ENCODE measurements at regions not wholly inside any gene's neighbourhood (a gene's known extent, or its start where the extent isn't known, plus 50 kb on each side); places are given as distances from the start of the nearest gene placed in this dataset.

DNA sequence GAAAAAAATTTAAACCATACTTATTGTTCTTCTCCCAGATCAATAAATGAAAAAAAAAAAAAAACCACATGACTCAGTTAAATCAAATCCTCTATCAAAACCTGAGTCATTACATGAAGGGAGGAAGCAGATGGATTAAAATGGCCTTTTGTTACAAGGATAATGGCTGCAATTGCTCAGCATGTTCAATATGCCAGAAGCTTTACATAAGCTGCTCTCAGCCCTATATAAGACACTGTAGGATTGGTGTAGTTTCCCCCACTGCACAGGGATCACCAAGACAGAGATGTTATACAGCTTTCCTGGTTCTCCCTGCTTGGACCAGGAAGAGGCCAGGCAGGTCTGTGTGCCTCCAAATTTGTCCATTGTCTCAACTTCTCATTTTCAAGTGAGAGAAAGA, 101.6 kb upstream of the MAP1B start:
- Histone ChIP-seq H3K4me3 (ENCODE audit: low read depth, low read length) (no peak overlapping the region), H3K27me3 (replicated peaks; ENCODE audit: control insufficient read depth, insufficient read depth, low read length) (no peaks in the 10 kb centered on the region), H3K9me3 (no peaks in the 10 kb centered on the region), H3K36me3 (ENCODE audit: control insufficient read depth, insufficient read depth, low read length) (no peaks in the 10 kb centered on the region), H3K4me1 (no peaks in the 10 kb centered on the region)
- ChIA-PET POLR2A (no interaction called here), CTCF (no interaction called here)
- Mint-ChIP-seq H3K9me3 (ENCODE audit: unreplicated experiment) (no peaks in the 10 kb centered on the region), H3K4me1 (ENCODE audit: low read depth, unreplicated experiment) (no peaks in the 10 kb centered on the region), H3K27me3 (ENCODE audit: insufficient read depth, unreplicated experiment) (peaks cover 14% of the 10 kb centered on the region), H3K4me3 (ENCODE audit: unreplicated experiment) (no peak overlapping the region), H3K36me3 (ENCODE audit: insufficient read depth, unreplicated experiment) (no peaks in the 10 kb centered on the region), H3K27ac (ENCODE audit: unreplicated experiment) (no peak overlapping the region)
- BruUV-seq (replicated peaks) = no TSS peak
- intact Hi-C loops (cut with micrococcal nuclease; ENCODE audit: unreplicated experiment) = no loop called here
- TF ChIP-seq, protein P1, sequence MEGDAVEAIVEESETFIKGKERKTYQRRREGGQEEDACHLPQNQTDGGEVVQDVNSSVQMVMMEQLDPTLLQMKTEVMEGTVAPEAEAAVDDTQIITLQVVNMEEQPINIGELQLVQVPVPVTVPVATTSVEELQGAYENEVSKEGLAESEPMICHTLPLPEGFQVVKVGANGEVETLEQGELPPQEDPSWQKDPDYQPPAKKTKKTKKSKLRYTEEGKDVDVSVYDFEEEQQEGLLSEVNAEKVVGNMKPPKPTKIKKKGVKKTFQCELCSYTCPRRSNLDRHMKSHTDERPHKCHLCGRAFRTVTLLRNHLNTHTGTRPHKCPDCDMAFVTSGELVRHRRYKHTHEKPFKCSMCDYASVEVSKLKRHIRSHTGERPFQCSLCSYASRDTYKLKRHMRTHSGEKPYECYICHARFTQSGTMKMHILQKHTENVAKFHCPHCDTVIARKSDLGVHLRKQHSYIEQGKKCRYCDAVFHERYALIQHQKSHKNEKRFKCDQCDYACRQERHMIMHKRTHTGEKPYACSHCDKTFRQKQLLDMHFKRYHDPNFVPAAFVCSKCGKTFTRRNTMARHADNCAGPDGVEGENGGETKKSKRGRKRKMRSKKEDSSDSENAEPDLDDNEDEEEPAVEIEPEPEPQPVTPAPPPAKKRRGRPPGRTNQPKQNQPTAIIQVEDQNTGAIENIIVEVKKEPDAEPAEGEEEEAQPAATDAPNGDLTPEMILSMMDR (IDR thresholded peaks at IDR 0.05; ENCODE audit: insufficient read depth in 1 of 2, low read depth in 1 of 2, low read length in 1 of 2, severe bottlenecking in 1 of 2, unreplicated experiment in 1 of 2) = no peak
- DNase-seq = no peak

DNA sequence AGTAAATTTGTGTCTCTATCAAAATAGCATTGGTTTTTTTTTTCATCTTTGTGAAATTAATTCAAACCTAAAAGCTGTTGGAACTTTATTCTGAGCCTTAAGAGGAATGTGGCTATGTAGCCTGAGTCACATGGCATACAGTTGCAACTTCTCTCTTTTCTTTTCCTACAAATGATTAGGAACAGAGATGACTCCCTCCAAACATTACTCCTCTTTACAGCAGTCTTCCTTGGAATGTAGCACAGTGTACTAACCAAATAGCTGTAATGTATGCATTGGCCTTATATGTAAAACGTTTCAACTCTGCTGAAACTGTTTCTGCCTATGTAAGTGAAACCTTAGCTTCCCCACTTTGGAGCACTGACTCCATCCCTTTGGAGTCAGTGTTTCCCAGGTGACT, 100.9 kb upstream of the MAP1B start:
- H3K4me3 ChIP-seq (ENCODE audit: low read depth, low read length) = no peak overlapping the region
- Mint-ChIP-seq H3K27me3 (ENCODE audit: insufficient read depth, unreplicated experiment) (peaks cover 16% of the 10 kb centered on the region), H3K36me3 (ENCODE audit: insufficient read depth, unreplicated experiment) (no peaks in the 10 kb centered on the region), H3K4me3 (ENCODE audit: unreplicated experiment) (no peak overlapping the region), H3K4me1 (ENCODE audit: low read depth, unreplicated experiment) (no peaks in the 10 kb centered on the region), H3K27ac (ENCODE audit: unreplicated experiment) (no peak overlapping the region), H3K9me3 (ENCODE audit: unreplicated experiment) (no peaks in the 10 kb centered on the region)
- CTCF ChIA-PET = no interaction called here
- TF ChIP-seq, protein P1 (IDR thresholded peaks at IDR 0.05; ENCODE audit: insufficient read depth in 1 of 2, low read depth in 1 of 2, low read length in 1 of 2, severe bottlenecking in 1 of 2, unreplicated experiment in 1 of 2) = no peak
- no peak for DNase-seq
- POLR2A ChIA-PET = no interaction called here
- H3K9me3 ChIP-seq = no peaks in the 10 kb centered on the region
- no peaks in the 10 kb centered on the region for H3K4me1 ChIP-seq
- BruUV-seq (replicated peaks) = no TSS peak
- H3K36me3 ChIP-seq (ENCODE audit: control insufficient read depth, insufficient read depth, low read length) = no peaks in the 10 kb centered on the region
- intact Hi-C loops (cut with micrococcal nuclease; ENCODE audit: unreplicated experiment) = no loop called here
- H3K27me3 ChIP-seq (replicated peaks; ENCODE audit: control insufficient read depth, insufficient read depth, low read length) = no peaks in the 10 kb centered on the region

DNA sequence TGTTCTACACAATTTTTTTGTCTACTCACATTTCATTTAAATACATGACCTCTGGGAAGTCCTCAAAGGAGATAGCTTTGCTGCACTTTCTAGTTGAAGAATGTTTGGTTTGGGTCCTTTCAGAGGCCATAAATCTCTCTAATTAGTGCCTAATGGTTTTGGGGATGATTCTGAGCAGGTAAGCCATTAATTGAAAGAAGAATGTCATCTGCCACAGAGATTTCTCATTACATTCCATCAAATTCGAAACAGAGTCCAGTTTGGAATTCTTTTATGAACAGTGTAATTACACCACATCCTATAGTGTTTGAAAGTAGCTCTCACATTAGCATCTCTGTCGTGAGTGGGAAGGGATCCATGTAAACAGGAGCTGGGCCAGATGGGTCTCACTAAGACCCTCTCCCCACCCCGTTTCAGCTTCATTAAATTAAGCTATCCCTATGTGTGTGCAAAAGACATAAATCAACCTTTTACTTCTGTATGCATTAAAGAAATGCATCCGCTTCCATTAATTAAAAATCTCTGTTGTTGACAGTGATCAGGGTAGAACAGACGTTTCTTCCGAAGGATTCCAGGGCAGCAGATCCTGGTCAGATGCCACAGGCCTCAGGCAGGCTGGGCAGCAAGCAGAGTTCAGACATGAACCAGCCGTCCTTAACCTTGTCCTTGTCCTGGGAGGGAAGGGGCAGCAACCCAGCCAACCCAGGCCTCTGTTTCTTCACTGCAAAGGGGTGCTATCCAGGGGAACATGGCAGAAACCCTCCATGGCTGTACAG, 99.8 kb upstream of the MAP1B start:
- TF ChIP-seq, protein P1 (IDR thresholded peaks at IDR 0.05; ENCODE audit: insufficient read depth in 1 of 2, low read depth in 1 of 2, low read length in 1 of 2, severe bottlenecking in 1 of 2, unreplicated experiment in 1 of 2) = no peak
- BruUV-seq (replicated peaks) = no TSS peak
- Mint-ChIP-seq H3K27ac (ENCODE audit: unreplicated experiment) (no peak overlapping the region), H3K4me3 (ENCODE audit: unreplicated experiment) (no peak overlapping the region), H3K36me3 (ENCODE audit: insufficient read depth, unreplicated experiment) (no peaks in the 10 kb centered on the region), H3K27me3 (ENCODE audit: insufficient read depth, unreplicated experiment) (peaks cover 14% of the 10 kb centered on the region), H3K9me3 (ENCODE audit: unreplicated experiment) (no peaks in the 10 kb centered on the region), H3K4me1 (ENCODE audit: low read depth, unreplicated experiment) (no peaks in the 10 kb centered on the region)
- DNase-seq = no peak
- ChIA-PET POLR2A (no interaction called here), CTCF (no interaction called here)
- no peaks in the 10 kb centered on the region for H3K4me1 ChIP-seq
- no peaks in the 10 kb centered on the region for H3K27me3 ChIP-seq (replicated peaks; ENCODE audit: control insufficient read depth, insufficient read depth, low read length)
- H3K9me3 ChIP-seq = no peaks in the 10 kb centered on the region
- intact Hi-C loops (cut with micrococcal nuclease; ENCODE audit: unreplicated experiment) = no loop called here
- no peak overlapping the region for H3K4me3 ChIP-seq (ENCODE audit: low read depth, low read length)
- H3K36me3 ChIP-seq (ENCODE audit: control insufficient read depth, insufficient read depth, low read length) = no peaks in the 10 kb centered on the region
